GM12878 (cell line): ENCODE measurements at regions not wholly inside any gene's neighbourhood (a gene's known extent, or its start where the extent isn't known, plus 50 kb on each side); places are given as distances from the start of the nearest gene placed in this dataset.

ENCODE experiments used
- BHLHE40 ChIP-seq, 2 experiments: fragments of 450-650 bp in 1 of 2; IDR thresholded peaks; 2 replicates each; pipeline ENCODE4 v1.6.1; 2011 to 2017; ENCODE audit warnings: low read depth in 2 of 2, borderline replicate concordance in 1 of 2, improper control_type of control experiment in 1 of 2, low read length in 1 of 2, mild to moderate bottlenecking in 1 of 2
- CREB1 ChIP-seq: IDR thresholded peaks from 2 replicates; pipeline ENCODE4 v1.6.1; 2012; ENCODE audit warnings: low read depth, mild to moderate bottlenecking, inconsistent platforms
- CREM ChIP-seq: IDR thresholded peaks from 2 replicates; pipeline ENCODE4 v1.6.1; 2014; ENCODE audit warnings: antibody characterized with exemption, low read depth
- ETV6 ChIP-seq, 2 experiments: fragments of 450-650 bp in 1 of 2; IDR thresholded peaks in 1 of 2; conservative IDR thresholded peaks in 1 of 2; 2 replicates each; pipeline ENCODE4 v1.6.1; 2014; ENCODE audit warnings: antibody characterized with exemption in 1 of 2, borderline replicate concordance in 1 of 2, low read depth in 1 of 2, mild to moderate bottlenecking in 1 of 2, moderate library complexity in 1 of 2
- EZH2 ChIP-seq: IDR thresholded peaks from 2 replicates; pipeline ENCODE4 v1.6.1; 2012; ENCODE audit warnings: low read depth, mild to moderate bottlenecking, control low read depth, inconsistent platforms, low read length, borderline replicate concordance; ENCODE audit not compliant: control insufficient read depth
- POLR2A ChIP-seq: IDR thresholded peaks from 2 replicates; pipeline ENCODE4 v1.6.1; 2011; ENCODE audit warnings: low read depth, mild to moderate bottlenecking, low read length
- POLR2AphosphoS2 ChIP-seq: IDR thresholded peaks from 2 replicates; pipeline ENCODE4 v1.6.1; 2011; ENCODE audit warnings: low read depth, mild to moderate bottlenecking, low read length, improper control_type of control experiment, moderate library complexity
- TCF3 ChIP-seq: IDR thresholded peaks from 2 replicates; pipeline ENCODE4 v1.6.1; 2012; ENCODE audit warnings: low read depth, mild to moderate bottlenecking, low read length, borderline replicate concordance; ENCODE audit not compliant: insufficient read depth
- ZNF622 ChIP-seq: fragments of 450-650 bp; IDR thresholded peaks from 2 replicates; pipeline ENCODE4 v1.6.1; 2017; ENCODE audit warnings: mild to moderate bottlenecking, inconsistent platforms
- TF ChIP-seq, protein P1 (sequence below): IDR thresholded peaks from 2 replicates; pipeline ENCODE4 v1.6.1; 2011; ENCODE audit warnings: low read depth, low read length, improper control_type of control experiment, borderline replicate concordance

DNA sequence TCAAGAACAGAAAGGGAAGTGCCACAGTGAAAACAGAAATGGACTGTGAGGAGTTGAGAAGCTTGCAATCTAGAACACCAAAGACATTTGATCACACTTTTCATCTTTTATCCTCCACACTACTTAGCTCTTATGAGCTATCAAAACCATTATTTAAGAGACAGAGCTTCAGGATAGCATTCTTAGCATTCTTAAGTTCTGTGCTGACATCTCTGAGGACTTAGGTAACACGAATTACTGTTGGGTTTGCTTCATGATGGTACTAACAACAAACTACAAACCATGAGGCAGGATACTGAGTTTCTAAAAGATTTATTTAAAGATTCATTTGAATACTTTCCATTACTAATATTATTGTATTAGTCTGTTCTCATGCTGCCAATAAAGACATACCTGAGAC lies 1038.6 kb downstream of the TUSC7 start:
- TF ChIP-seq CREM (no peak), ZNF622 (no peak), CREB1 (no peak), POLR2AphosphoS2 (no peak), TCF3 (no peak), EZH2 (no peak), POLR2A (no peak), BHLHE40 (IDR thresholded peaks at IDR 0.05; ENCODE audit: borderline replicate concordance in 1 of 2, low read depth in 2 of 2, low read length in 1 of 2) (no peak), ETV6 (conservative IDR thresholded peaks at IDR 0.05 in 1 of 2, IDR thresholded peaks at IDR 0.05 in 1 of 2; ENCODE audit: borderline replicate concordance in 1 of 2, low read depth in 1 of 2) (no peak)
- TF ChIP-seq, protein P1, sequence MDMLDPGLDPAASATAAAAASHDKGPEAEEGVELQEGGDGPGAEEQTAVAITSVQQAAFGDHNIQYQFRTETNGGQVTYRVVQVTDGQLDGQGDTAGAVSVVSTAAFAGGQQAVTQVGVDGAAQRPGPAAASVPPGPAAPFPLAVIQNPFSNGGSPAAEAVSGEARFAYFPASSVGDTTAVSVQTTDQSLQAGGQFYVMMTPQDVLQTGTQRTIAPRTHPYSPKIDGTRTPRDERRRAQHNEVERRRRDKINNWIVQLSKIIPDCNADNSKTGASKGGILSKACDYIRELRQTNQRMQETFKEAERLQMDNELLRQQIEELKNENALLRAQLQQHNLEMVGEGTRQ = no peak
